ENCODE measurements at regions not wholly inside any gene's neighbourhood (a gene's known extent, or its start where the extent isn't known, plus 50 kb on each side); places are given as distances from the start of the nearest gene placed in this dataset.
"Not testable (repeated sequence)": the region's sequence is repeated elsewhere in the genome, so short reads cannot be mapped to it uniquely, and the experiment has no call there.

GRCh38 chr10:64113375-64113774, 592.2 kb downstream of the REEP3 start:
- DNase-seq (ENCODE audit: low read depth): no peak

DNA sequence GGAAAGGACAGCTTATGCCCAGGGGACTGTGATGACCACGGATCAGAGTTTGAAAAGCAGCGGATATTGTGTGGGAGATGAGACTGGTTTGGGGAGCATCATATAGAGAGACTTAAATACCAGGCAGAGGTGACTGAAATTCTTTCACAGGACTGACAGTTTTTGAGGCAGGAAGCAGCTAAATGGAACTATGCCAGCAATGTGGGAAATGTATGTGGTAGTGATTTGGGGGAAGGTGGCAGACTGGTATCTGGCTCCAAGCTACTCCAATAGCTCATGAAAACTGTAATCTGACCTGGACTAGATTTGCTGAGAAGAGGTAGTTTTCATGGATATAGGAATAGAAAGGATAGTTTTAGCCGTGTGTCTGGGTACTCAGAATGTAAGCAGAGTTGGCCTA, 592.6 kb downstream of the REEP3 start:
- DNase-seq (ENCODE audit: low read depth): no peak

GRCh38 chr10:64115471-64115870, 594.3 kb downstream of the REEP3 start:
- no peak for DNase-seq (ENCODE audit: low read depth)

DNA sequence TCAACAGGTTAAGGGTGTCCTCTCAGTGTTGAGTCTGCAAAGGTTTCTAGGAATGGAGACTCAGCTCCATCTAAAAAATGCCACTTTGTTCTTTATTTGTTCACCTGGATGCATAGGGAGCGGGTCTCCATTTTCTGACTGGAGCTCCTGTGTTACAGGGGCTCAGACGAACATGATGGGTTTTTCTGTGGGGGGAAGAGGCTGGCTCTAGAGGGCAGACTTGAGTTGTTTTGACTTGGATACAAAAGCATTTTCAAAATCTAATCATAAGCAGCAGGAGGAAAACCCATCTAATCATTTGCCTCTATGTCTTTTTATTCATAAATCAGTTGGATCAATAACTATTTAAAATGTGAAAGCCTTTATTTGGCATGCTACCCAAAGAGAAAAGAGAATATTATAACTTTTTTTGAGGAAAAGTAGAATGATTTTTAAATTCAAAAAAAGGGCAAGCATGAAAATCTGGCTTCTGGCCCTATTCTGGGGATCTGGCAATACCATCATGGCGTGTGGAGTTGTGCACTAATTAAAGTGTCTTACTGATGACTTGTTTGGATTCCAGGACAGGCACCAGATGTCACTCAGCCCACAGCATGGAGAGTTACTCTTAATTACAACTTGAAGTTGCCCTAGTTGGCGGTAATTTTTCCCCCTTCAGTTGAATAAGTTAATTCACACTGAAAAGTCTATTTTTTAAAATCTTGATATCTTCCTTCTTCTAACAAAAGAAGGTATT, 594.9 kb downstream of the REEP3 start:
- no peak for DNase-seq (ENCODE audit: low read depth)

- DNase-seq (ENCODE audit: low read depth): no peak
Observed at GRCh38 chr10:64116707-64117106, 595.5 kb downstream of the REEP3 start.

GRCh38 chr10:64118736-64119135, 597.5 kb downstream of the REEP3 start:
- DNase-seq (ENCODE audit: low read depth): no peak

DNA sequence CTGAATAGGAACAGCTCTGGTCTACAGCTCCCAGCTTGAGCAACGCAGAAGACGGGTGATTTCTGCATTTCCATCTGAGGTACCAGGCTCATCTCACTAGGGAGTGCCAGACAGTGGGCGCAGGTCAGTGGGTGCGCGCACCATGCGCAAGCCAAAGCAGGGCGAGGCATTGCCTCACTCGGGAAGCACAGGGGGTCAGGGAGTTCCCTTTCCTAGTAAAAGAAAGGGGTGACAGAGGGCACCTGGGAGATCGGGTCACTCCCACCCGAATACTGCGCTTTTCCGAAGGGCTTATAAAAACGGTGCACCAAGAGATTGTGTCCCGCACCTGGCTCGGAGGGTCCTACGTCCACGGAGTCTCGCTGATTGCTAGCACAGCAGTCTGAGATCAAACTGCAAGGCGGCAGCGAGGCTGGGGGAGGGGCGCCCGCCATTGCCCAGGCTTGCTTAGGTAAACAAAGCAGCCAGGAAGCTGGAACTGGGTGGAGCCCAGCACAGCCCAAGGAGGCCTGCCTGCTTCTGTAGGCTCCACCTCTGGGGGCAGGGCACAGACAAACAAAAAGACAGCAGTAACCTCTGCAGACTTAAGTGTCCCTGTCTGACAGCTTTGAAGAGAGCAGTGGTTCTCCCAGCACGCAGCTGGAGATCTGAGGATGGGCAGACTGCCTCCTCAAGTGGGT, 599.2 kb downstream of the REEP3 start:
- DNase-seq (ENCODE audit: low read depth): not testable (repeated sequence)

DNA sequence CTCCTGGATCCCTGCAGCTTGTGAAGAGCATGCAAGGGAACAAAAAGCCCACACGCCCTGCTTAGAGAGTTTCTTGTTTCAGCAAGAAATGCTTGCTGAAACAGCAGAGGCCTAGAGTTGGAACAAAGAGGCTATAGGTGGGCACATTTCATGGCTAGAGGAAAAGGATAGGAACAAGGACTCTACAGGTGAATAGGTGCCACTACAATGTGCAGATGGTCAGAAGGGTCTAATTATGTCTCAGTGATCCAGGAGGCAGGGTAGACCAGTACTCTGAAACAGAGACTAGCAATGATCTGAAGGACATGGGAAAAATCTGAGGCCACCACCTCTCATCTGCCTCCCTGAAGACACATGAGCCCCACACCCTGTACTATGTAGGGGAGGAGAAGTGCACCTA, 609.0 kb downstream of the REEP3 start:
- DNase-seq (ENCODE audit: low read depth): no peak

DNA sequence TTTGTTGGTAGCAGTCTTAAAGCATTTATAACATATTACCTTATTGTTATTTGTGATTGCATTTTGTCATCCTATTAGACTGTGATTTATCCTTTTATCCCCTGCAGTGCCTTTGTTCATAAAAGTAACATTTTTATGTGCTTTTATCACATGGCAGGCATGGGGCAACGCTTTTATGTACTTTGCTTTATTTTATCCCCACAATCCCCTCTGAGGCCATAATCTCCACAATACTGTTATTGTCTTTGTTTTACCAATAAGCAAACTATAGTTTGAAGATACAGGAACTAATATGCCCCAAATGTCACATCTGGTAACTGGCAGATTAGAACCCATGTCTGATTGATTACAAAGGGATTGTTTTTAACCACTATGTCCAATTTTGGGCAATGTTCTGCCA, 613.5 kb downstream of the REEP3 start:
- no peak for DNase-seq (ENCODE audit: low read depth)

DNA sequence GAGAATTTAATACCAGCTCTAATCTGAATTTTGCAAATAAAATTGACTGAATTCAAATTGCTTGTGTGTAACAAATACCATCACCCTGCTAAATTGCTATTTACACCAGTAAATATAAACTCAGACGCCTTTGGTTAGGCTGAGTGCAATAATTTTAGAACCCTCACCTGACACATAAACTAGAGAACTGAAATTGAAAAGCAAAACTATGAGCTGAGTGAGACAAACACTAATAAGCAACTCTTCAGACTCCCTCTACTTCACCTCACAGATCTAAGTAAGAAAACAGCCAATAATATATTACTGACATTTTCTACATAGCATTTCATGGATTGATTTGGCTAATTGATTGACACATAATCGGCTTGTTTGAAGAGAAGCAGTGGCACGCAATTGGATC, 621.2 kb downstream of the REEP3 start:
- no peak for DNase-seq (ENCODE audit: low read depth)

DNA sequence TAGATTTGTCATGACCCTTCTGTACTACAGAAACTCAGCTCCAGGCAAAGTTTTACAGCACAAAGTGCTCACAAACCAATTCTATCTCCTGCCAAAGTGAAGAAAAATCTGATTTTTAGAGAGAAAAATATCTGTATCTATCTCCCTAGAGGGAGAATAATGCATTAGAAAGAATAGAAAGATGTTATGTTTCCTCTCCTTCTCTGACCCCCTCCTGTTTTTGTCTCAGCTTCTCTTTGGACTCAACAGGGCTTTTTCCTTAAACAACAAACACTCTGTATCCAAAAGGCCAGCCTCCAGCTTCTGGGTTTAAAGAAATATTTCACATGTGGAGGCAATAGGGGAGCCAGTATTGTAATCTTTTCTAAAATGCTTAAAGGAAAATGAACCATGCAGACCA, 627.4 kb downstream of the REEP3 start:
- DNase-seq (ENCODE audit: low read depth): no peak

DNA sequence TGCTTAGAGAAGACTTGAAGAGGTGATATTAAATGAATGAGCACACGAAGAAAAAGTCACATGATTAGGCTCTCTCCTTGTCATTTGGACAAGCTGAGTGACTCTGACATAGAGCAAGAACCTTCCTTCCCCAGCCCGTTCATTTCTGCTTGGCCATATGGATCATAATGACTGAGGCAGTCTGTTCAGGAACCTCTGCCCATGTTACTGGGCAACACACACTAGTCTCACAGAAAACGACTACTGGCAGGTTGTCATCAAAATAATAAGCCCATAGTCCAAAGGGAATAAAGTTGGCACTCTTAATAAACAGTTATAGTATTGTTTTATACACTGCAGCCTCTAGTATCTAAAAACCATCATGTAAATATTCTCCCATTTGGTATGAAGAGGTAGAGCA, 635.0 kb downstream of the REEP3 start:
- DNase-seq (ENCODE audit: low read depth): no peak

GRCh38 chr10:64158551-64158950, 637.4 kb downstream of the REEP3 start:
- no peak for DNase-seq (ENCODE audit: low read depth)

DNA sequence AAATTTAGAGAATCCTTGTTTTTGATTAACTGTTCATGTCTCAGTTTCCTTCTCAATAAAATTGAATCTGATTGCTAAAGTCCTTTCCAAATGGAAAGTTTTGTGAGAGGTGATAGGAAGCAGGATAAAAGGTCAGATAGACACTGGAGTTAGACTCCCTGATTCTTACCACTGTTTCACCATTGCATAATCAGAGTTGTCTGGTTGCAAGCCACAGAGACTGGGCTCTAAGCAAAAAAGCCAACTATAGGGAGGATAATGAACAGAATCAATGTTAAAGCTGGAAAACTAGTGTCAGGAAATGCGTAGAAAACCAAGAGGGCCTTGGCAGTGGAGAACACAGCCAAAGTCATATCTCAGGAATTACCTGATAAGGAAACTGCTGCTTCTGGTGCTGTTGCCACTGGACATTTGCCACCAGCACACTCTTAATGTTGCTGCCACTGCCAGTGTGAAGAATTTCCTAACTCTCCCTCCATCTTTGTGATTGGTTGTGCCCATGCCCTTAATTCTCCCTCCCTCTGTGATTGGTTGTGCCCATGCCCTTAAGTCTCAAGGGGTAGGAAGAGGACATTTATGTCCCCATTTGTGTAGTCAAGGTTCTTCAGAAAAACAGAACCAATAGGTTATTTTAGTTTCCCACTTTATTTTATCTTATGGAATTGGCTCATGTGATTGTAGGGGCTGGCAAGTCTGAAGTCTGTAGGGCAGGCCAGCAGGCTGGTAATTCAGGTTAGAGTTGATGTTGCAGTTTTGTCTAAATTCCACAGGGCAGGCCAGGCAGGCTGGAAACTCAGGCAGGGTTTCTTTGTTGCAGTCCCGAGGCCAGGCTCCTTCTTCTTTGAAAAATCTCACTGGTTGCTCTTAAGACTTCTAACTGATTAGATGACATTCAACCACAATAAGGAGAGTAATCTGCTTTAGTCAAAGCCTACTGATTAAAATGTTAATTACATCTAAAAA, 639.0 kb downstream of the REEP3 start:
- DNase-seq (ENCODE audit: low read depth): no peak

- no peak for DNase-seq (ENCODE audit: low read depth)
Observed at GRCh38 chr10:64170791-64171190, 649.6 kb downstream of the REEP3 start.

- DNase-seq (ENCODE audit: low read depth): no peak
Observed at GRCh38 chr10:64173826-64174225, 652.6 kb downstream of the REEP3 start.

GRCh38 chr10:64174666-64175255, 653.6 kb downstream of the REEP3 start:
- DNase-seq (ENCODE audit: low read depth): no peak

GRCh38 chr10:64175271-64175962, 654.2 kb downstream of the REEP3 start:
- DNase-seq (ENCODE audit: low read depth): no peak

DNA sequence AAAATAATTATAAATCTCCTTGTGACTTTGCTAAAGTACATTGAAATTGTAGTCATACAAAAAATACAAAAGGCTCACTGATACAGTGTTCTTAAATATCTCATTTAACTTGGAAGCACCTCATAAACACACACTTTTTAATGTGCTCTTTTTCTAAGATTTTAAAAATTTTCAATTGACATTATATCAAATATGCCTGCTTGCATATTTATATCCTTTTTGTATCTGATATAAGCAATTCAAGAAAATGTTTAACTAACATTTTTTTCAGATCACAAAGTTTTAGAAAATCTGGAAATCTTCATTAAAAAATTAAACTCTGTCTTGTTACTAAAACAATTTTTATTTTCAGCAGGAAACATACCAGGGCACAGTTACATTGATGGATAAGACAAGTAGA, 661.5 kb downstream of the REEP3 start:
- DNase-seq (ENCODE audit: low read depth): no peak

DNA sequence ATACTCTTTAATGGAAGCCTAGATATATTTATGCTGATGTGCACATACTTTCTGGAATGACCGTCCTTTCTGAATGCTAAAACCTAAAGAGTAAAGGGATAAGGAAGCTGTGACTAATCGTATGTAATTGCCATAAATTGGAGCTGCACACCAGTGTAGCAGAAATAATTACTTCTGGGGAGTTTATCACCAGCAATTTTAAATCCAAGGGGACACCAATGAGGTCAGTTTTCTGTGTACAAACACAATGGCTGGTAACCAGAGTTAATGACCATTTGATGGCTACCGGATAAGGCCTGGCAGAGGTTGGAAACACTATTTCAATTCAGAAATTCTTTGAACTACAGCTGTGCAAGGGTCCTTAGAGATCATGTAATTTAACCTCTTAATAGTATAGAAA, 670.1 kb downstream of the REEP3 start:
- no peak for DNase-seq (ENCODE audit: low read depth)

DNA sequence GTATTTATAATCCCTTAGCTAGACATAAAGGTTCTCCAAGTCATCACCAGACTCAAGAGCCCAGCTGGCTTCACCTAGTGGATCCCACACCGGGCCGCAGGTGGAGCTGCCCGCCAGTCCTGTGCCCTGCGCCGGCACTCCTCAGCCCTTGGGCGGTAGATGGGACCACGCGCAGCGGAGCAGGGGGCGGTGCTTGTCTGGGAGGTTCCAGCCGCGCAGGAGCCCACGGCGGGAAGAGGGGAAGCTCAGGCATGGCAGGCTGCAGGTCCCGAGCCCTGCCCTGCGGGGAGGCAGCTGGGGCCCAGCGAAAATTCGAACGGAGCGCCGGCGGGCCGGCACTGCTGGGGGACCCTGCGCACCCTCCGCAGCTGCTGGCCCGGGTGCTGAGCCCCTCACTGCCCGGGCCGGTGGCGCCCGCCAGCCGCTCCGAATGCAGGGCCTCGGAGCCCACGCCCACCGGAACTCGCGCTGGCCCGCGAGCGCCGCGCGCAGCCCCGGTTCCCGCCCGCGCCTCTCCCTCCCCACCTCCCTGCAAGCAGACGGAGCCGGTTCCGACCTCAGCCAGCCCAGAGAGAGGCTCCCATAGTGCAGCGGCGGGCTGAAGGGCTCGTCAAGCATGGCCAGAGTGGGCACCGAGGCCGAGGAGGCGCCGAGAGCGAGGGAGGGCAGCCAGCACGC, 675.6 kb downstream of the REEP3 start:
- DNase-seq (ENCODE audit: low read depth): no peak

Measured in LHCN-M2 (cell line).